Osteoblast (primary cell): ENCODE measurements at regions not wholly inside any gene's neighbourhood (a gene's known extent, or its start where the extent isn't known, plus 50 kb on each side); places are given as distances from the start of the nearest gene placed in this dataset.

Experiments used
- DNase-seq: peaks from one replicate; pipeline ENCODE4 v3.0.0; 2011; ENCODE audit warnings: low spot score, mixed read lengths; ENCODE audit not compliant: insufficient read length; ENCODE audit errors: missing footprints
- H2AFZ ChIP-seq: 2 replicates; pipeline ENCODE4 v1.6.0; 2011; ENCODE audit warnings: mild to moderate bottlenecking, low read length
- H3K27ac ChIP-seq: 2 replicates; pipeline ENCODE4 v1.5.1; 2011; ENCODE audit warnings: mild to moderate bottlenecking, low read depth, low read length, moderate library complexity
- H3K27me3 ChIP-seq: 2 replicates; pipeline ENCODE4 v1.6.0; 2012; ENCODE audit warnings: mild to moderate bottlenecking, control low read depth, inconsistent platforms, low read length, moderate library complexity; ENCODE audit not compliant: insufficient read depth
- H3K36me3 ChIP-seq: 2 replicates; pipeline ENCODE4 v1.5.1; 2011; ENCODE audit warnings: mild to moderate bottlenecking, low read length, control low read depth, moderate library complexity; ENCODE audit not compliant: insufficient read depth
- H3K4me1 ChIP-seq: 2 replicates; pipeline ENCODE4 v1.5.1; 2011; ENCODE audit warnings: mild to moderate bottlenecking, low read length, control low read depth, moderate library complexity; ENCODE audit not compliant: insufficient read depth
- H3K4me2 ChIP-seq: 2 replicates; pipeline ENCODE4 v1.6.0; 2011; ENCODE audit warnings: mild to moderate bottlenecking, low read length; ENCODE audit not compliant: insufficient read depth
- H3K4me3 ChIP-seq: fragments of 200-600 bp; sonication (generic); 3 replicates; pipeline ENCODE4 v1.5.1; 2012; ENCODE audit warnings: mild to moderate bottlenecking, low read length, inconsistent platforms; ENCODE audit not compliant: insufficient read depth
- H3K79me2 ChIP-seq: 2 replicates; pipeline ENCODE4 v1.6.0; 2012; ENCODE audit warnings: mild to moderate bottlenecking, low read length, control low read depth, inconsistent platforms; ENCODE audit not compliant: insufficient read depth
- H3K9me3 ChIP-seq: 2 replicates; pipeline ENCODE4 v1.5.1; 2011; ENCODE audit warnings: low read depth, low read length, control low read depth
- H4K20me1 ChIP-seq: 2 replicates; pipeline ENCODE4 v1.6.0; 2012; ENCODE audit warnings: mild to moderate bottlenecking, low read length, control low read depth; ENCODE audit not compliant: insufficient read depth
- TF ChIP-seq, protein P1 (sequence below): IDR thresholded peaks from 2 replicates; pipeline ENCODE4 v1.5.1; 2011; ENCODE audit warnings: mild to moderate bottlenecking, low read depth, low read length, moderate library complexity; ENCODE audit errors: extremely low read depth

DNA sequence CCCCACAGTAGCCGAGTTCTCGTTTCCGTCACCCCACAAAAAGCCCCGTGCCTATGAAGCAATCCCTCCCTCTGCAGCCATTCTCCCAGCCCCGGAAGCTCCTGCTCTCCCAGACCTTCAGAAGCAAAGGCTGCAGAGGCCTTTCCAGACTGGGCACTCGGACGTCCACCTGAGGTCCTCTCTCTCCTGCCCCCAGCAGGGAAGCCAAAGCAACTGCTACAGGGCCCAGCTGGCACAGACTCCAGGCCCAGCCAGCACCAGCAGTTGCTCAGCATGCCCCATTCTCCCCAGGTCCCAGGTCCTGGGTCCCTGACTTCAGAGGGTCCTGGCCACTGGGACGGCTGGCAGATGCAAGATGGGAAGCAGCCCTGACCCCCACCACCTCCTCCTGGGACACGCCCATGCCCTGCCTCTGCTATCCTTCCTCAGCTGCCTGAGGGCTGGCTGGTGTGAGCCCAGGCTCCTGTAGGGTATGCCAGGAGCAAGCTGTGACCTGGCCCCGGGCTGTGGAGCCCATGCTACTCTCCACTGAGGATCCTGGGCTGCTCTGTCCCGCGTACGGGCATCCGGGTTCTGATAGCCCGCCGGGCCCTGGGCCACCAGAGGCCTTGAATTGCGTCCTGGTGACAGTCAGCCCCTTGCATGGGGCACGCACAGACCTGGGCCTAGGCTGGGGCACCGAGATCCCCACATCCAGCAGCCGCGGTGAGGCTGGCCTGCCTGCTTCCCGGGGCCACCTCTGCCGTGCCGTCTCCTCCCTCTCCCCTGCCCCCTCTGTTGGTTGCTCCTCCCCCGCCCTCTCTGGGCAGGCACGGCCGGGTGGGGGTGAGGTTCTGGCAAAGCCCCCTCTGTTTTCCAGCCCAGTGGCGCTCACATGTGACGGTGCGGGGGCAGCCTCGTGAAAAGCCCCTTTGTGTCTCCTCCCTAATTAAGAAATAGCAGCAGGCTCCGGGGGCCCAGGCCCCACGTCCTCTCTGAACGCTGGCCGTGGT lies 1310.3 kb downstream of the BRD1 start:
- no peak overlapping the region for H2AFZ ChIP-seq
- TF ChIP-seq, protein P1, sequence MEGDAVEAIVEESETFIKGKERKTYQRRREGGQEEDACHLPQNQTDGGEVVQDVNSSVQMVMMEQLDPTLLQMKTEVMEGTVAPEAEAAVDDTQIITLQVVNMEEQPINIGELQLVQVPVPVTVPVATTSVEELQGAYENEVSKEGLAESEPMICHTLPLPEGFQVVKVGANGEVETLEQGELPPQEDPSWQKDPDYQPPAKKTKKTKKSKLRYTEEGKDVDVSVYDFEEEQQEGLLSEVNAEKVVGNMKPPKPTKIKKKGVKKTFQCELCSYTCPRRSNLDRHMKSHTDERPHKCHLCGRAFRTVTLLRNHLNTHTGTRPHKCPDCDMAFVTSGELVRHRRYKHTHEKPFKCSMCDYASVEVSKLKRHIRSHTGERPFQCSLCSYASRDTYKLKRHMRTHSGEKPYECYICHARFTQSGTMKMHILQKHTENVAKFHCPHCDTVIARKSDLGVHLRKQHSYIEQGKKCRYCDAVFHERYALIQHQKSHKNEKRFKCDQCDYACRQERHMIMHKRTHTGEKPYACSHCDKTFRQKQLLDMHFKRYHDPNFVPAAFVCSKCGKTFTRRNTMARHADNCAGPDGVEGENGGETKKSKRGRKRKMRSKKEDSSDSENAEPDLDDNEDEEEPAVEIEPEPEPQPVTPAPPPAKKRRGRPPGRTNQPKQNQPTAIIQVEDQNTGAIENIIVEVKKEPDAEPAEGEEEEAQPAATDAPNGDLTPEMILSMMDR = no peak
- H3K4me1 ChIP-seq = no peaks in the 10 kb centered on the region
- H3K4me3 ChIP-seq = no peak overlapping the region
- no peaks in the 10 kb centered on the region for H3K36me3 ChIP-seq
- no peaks in the 10 kb centered on the region for H3K27me3 ChIP-seq
- no peak overlapping the region for H3K4me2 ChIP-seq
- DNase-seq = peak; percentile 95
- no peaks in the 10 kb centered on the region for H3K79me2 ChIP-seq
- H3K27ac ChIP-seq = no peak overlapping the region
- no peaks in the 10 kb centered on the region for H4K20me1 ChIP-seq
- no peaks in the 10 kb centered on the region for H3K9me3 ChIP-seq

DNA sequence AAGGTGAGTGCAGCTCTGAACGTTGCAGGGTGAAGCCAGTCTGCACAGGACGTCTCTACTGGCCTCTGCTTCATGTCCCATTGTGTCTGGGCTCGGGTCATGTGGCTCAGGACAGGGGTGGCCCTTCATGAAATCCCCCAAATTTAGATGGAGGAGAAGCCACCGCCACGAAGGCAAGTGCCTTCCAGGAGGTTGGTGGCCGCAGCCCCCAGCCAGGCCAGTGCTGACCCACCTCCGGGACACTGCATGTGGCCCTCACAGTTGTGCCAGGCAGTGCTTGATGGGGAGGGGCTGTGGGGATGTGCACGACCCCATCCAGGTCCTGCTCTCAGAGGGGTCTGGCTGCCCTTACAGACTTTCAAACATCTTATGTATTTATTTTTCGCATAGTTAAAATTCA lies 1311.1 kb downstream of the BRD1 start:
- Histone ChIP-seq H2AFZ (no peak overlapping the region), H3K36me3 (no peaks in the 10 kb centered on the region), H3K27ac (no peak overlapping the region), H3K9me3 (no peaks in the 10 kb centered on the region), H3K4me1 (no peaks in the 10 kb centered on the region), H3K4me2 (no peak overlapping the region), H3K27me3 (no peaks in the 10 kb centered on the region), H3K79me2 (no peaks in the 10 kb centered on the region), H3K4me3 (no peak overlapping the region), H4K20me1 (no peaks in the 10 kb centered on the region)
- no peak for DNase-seq
- TF ChIP-seq, protein P1 = no peak

DNA sequence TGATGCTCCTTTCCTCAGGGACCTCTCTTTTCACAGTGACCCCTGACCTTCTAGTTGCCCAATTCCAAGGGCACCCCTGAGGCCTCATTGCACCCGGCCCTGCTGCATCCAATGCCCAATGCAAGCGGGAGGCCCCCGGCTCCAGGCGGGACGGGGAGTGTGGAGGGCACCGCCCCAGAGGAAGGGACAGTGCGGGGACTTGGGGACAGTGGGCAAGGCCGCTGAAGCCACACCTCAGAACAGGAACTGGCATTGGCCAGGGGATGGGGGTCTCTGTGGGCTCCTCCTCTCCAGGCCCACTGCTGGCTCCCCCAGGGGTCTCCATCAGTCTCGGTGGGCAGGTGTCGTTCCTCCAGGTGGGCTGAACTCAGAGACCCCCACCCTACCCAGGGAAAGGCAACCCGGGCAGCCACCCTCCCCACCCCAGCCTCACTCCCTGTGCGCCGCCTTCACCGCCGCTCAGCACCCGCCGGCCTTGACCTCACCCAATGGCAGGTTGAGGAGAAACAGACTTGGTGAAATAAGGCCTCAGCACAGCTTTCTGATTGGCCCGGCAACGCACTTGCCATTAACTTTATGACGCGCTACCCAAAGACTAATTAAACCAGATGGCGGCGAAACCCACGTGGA lies 1312.0 kb downstream of the BRD1 start:
- H4K20me1 ChIP-seq = no peaks in the 10 kb centered on the region
- no peak overlapping the region for H3K27ac ChIP-seq
- no peaks in the 10 kb centered on the region for H3K36me3 ChIP-seq
- H3K4me2 ChIP-seq = no peak overlapping the region
- TF ChIP-seq, protein P1 = no peak
- H3K27me3 ChIP-seq = no peaks in the 10 kb centered on the region
- no peak overlapping the region for H3K4me3 ChIP-seq
- no peaks in the 10 kb centered on the region for H3K4me1 ChIP-seq
- DNase-seq = no peak
- no peak overlapping the region for H2AFZ ChIP-seq
- no peaks in the 10 kb centered on the region for H3K9me3 ChIP-seq
- H3K79me2 ChIP-seq = no peaks in the 10 kb centered on the region

DNA sequence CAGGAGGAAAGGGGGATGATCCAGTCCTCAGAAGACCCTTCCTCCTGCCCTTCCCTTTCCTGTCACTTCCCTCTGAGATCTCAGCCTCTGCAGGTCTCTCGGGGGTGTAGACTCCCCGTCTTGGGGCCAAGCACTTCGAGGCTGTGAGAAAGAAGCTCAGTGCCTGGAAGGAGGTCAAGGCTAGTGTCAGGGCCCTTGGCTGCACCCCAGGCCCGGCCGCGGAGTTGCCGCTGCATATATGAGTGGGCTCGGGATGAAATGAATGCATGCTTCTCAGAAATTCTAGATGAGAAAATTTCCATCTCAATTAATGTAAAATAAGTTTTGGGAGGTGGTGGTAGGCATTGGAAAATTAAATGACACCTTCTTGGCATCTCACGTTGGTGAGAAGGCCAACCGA lies 1313.7 kb downstream of the BRD1 start:
- H3K4me1 ChIP-seq = no peaks in the 10 kb centered on the region
- TF ChIP-seq, protein P1 = no peak
- no peaks in the 10 kb centered on the region for H3K9me3 ChIP-seq
- no peak overlapping the region for H3K27ac ChIP-seq
- no peak overlapping the region for H3K4me3 ChIP-seq
- H3K79me2 ChIP-seq = no peaks in the 10 kb centered on the region
- H3K4me2 ChIP-seq = no peak overlapping the region
- H4K20me1 ChIP-seq = no peaks in the 10 kb centered on the region
- H3K27me3 ChIP-seq = no peaks in the 10 kb centered on the region
- no peaks in the 10 kb centered on the region for H3K36me3 ChIP-seq
- H2AFZ ChIP-seq = no peak overlapping the region
- DNase-seq = no peak
